CD4-positive, alpha-beta T cell (primary cell): ENCODE measurements at regions not wholly inside any gene's neighbourhood (a gene's known extent, or its start where the extent isn't known, plus 50 kb on each side); places are given as distances from the start of the nearest gene placed in this dataset.
A peak's percentile ranks its signal among the peaks of the same experiment; 100 is the strongest.

Experiments used
- ATAC-seq: fragments of 200-7000 bp; cut with Tn5 transposase; one replicate; pipeline ENCODE4 v1.10.0; 2022; ENCODE audit warnings: mild to moderate bottlenecking; ENCODE audit not compliant: poor library complexity
- CTCF ChIA-PET: fragments of 350-600 bp; sonication (Branson Sonifier 250); formaldehyde crosslinking; loops from one replicate; lab custom pipeline; 2021; ENCODE audit warnings: antibody characterized with exemption, inconsistent platforms; lab: Charles Lee
- POLR2A ChIA-PET: fragments of 350-600 bp; sonication (Branson Sonifier 250); formaldehyde crosslinking; loops from one replicate; lab custom pipeline; 2021; ENCODE audit warnings: antibody characterized with exemption, inconsistent platforms; lab: Charles Lee
- DNase-seq, 14 experiments: peaks; one replicate each; pipeline ENCODE4 v3.0.0-alpha.2; 2013 to 2020; ENCODE audit warnings: mixed read lengths in 2 of 14
- H3K27ac ChIP-seq, 2 donors: one replicate each; pipeline versions ENCODE4 v1.5.1 to v1.7.0; 2013; ENCODE audit warnings: low read length in 2 of 2, low read depth in 1 of 2, mild to moderate bottlenecking in 1 of 2
- H3K27me3 ChIP-seq, 2 experiments: 1 replicate in 1 of 2; 2 replicates in 1 of 2; pipeline versions ENCODE4 v1.6.1 to v1.7.0; 2013; ENCODE audit warnings: low read length in 2 of 2, control low read depth in 1 of 2, mild to moderate bottlenecking in 1 of 2, moderate library complexity in 1 of 2; ENCODE audit not compliant: insufficient read depth in 2 of 2, control insufficient read depth in 1 of 2
- H3K36me3 ChIP-seq: one replicate; pipeline ENCODE4 v1.6.1; 2013; ENCODE audit warnings: low read length, control low read depth; ENCODE audit not compliant: insufficient read depth
- H3K4me1 ChIP-seq: one replicate; pipeline ENCODE4 v1.6.1; 2013; ENCODE audit warnings: low read length, control low read depth; ENCODE audit not compliant: insufficient read depth
- H3K4me3 ChIP-seq: one replicate; pipeline ENCODE4 v1.5.1; 2013; ENCODE audit warnings: mild to moderate bottlenecking, low read length, moderate library complexity
- H3K9me3 ChIP-seq, 2 experiments: 1 replicate in 1 of 2; 2 replicates in 1 of 2; pipeline versions ENCODE4 v1.6.1 to v1.7.0; 2013; ENCODE audit warnings: low read length in 2 of 2, mild to moderate bottlenecking in 2 of 2, control low read depth in 1 of 2, moderate library complexity in 1 of 2; ENCODE audit not compliant: control insufficient read depth in 1 of 2, insufficient read depth in 1 of 2
- H3K27ac Mint-ChIP-seq: one replicate; pipeline ENCODE4 v1.8.0; 2020; ENCODE audit warnings: mixed read lengths
- H3K27me3 Mint-ChIP-seq: one replicate; pipeline ENCODE4 v1.8.0; 2021; ENCODE audit warnings: mixed read lengths
- H3K36me3 Mint-ChIP-seq: one replicate; pipeline ENCODE4 v1.8.0; 2021; ENCODE audit warnings: low read depth, mixed read lengths
- H3K4me1 Mint-ChIP-seq: one replicate; pipeline ENCODE4 v1.8.0; 2021; ENCODE audit warnings: low read depth, mixed read lengths
- H3K4me3 Mint-ChIP-seq: one replicate; pipeline ENCODE4 v1.8.0; 2020; ENCODE audit warnings: mild to moderate bottlenecking, mixed read lengths
- H3K9me3 Mint-ChIP-seq: one replicate; pipeline ENCODE4 v1.8.0; 2020; ENCODE audit warnings: mixed read lengths
- intact Hi-C, 2 experiments: fragments of 100-400 bp; cut with DNase I in 1 of 2; cut with micrococcal nuclease in 1 of 2; formaldehyde crosslinking; loops; one replicate each; pipeline versions ENCODE4 v1.15.1 to v1.9.0; 2023 to 2025; cut with DNase I, micrococcal nuclease
- TF ChIP-seq, protein P1 (sequence below): fragments of 200-600 bp; IDR thresholded peaks from one replicate; pipeline ENCODE4 v1.8.0; 2022; ENCODE audit warnings: antibody characterized with exemption, mild to moderate bottlenecking

DNA sequence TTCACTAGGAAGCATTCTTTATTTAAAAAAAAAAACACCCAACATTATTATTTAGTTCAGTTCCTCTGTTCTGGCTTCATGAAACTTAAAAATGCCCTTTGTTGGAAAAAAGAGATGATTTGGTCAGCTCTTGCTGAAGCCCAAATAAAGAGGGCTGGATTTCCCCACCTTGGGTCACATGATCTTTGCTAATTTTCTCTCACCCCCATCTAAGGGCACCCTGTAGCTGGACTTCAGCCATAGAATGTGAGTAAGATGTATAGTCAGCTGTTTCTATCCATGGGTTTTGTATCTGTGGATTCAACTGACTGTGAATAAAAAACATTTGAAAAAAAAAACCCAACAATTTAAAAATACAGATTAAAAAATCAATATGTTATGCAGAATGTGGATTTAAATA is 213.9 kb upstream of the SULF2 start:
- Mint-ChIP-seq H3K27me3 (peaks cover 10% of the 10 kb centered on the region), H3K36me3 (no peaks in the 10 kb centered on the region), H3K9me3 (peaks cover 2% of the 10 kb centered on the region), H3K27ac (no peak overlapping the region), H3K4me1 (no peaks in the 10 kb centered on the region), H3K4me3 (no peak overlapping the region)
- ATAC-seq (no peak), DNase-seq (no peak)
- H3K4me3 ChIP-seq, result no peak overlapping the region
- peaks cover 0 to 7% of the 10 kb centered on the region in 2 experiments for H3K9me3 ChIP-seq
- intact Hi-C loops, result no loop called here
- H3K36me3 ChIP-seq, result no peaks in the 10 kb centered on the region
- H3K4me1 ChIP-seq, result no peaks in the 10 kb centered on the region
- no peak overlapping the region for H3K27ac ChIP-seq
- H3K27me3 ChIP-seq, result no peaks in the 10 kb centered on the region
- TF ChIP-seq, protein P1, sequence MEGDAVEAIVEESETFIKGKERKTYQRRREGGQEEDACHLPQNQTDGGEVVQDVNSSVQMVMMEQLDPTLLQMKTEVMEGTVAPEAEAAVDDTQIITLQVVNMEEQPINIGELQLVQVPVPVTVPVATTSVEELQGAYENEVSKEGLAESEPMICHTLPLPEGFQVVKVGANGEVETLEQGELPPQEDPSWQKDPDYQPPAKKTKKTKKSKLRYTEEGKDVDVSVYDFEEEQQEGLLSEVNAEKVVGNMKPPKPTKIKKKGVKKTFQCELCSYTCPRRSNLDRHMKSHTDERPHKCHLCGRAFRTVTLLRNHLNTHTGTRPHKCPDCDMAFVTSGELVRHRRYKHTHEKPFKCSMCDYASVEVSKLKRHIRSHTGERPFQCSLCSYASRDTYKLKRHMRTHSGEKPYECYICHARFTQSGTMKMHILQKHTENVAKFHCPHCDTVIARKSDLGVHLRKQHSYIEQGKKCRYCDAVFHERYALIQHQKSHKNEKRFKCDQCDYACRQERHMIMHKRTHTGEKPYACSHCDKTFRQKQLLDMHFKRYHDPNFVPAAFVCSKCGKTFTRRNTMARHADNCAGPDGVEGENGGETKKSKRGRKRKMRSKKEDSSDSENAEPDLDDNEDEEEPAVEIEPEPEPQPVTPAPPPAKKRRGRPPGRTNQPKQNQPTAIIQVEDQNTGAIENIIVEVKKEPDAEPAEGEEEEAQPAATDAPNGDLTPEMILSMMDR, result no peak
- ChIA-PET POLR2A (no interaction called here), CTCF (no interaction called here)

DNA sequence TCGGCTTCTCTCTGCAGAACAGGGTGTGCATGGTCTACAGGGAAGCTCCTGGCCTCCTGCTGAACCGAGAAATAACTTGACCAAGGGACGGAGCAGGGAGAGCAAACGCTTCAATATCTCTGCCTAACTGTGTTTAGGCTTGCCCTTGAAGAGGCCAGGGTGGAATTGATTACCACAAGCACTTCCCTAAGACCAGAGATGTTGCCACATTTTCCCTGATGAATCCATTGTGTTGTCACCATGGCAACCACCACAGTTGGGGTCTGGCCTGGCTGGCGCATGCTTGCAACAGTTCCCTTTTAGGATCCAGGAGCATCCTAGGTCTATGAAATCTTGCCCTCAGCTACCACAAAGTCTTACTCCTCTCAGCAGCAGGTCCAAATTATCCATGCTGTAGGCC is 213.5 kb upstream of the SULF2 start:
- ChIA-PET POLR2A (no interaction called here), CTCF (no interaction called here)
- Histone ChIP-seq H3K4me1 (no peaks in the 10 kb centered on the region), H3K27me3 (peaks cover 0 to 2% of the 10 kb centered on the region in 2 experiments), H3K36me3 (no peaks in the 10 kb centered on the region), H3K27ac (no peak overlapping the region), H3K9me3 (peaks cover 0 to 5% of the 10 kb centered on the region in 2 experiments), H3K4me3 (no peak overlapping the region)
- intact Hi-C loops, result no loop called here
- DNase-seq, result peak in 1 of 14 experiments; percentile 11
- peaks cover 6% of the 10 kb centered on the region for H3K27me3 Mint-ChIP-seq
- H3K36me3 Mint-ChIP-seq, result no peaks in the 10 kb centered on the region
- H3K9me3 Mint-ChIP-seq, result peaks cover 2% of the 10 kb centered on the region
- H3K27ac Mint-ChIP-seq, result no peak overlapping the region
- no peak overlapping the region for H3K4me3 Mint-ChIP-seq
- no peaks in the 10 kb centered on the region for H3K4me1 Mint-ChIP-seq
- ATAC-seq, result no peak
- TF ChIP-seq, protein P1, result no peak

DNA sequence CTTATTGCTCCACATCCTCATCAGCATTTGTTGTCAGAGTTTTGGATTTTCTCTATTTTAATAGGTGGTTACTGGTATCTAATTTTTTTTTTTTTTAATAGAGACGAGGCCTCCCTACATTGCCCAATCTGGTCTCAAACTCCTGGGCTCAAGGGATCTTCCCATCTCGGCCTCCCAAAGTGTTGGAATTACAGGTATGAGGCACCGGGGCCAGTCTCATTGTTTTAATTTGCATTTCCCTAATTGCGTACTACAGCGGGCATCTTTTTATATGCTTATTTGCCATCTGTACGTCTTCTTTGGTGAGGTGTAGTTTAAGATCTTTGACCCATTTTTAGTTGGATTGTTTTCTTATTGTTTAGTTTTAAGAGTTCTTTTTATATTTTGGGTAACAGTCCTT is 210.4 kb upstream of the SULF2 start:
- H3K36me3 ChIP-seq, result no peaks in the 10 kb centered on the region
- no peaks in the 10 kb centered on the region for H3K36me3 Mint-ChIP-seq
- no peak overlapping the region for H3K4me3 ChIP-seq
- no peaks in the 10 kb centered on the region for H3K4me1 ChIP-seq
- H3K27me3 Mint-ChIP-seq, result peaks cover 4% of the 10 kb centered on the region
- ChIA-PET POLR2A (no interaction called here), CTCF (no interaction called here)
- H3K4me1 Mint-ChIP-seq, result no peaks in the 10 kb centered on the region
- TF ChIP-seq, protein P1, result no peak
- DNase-seq, result no peak
- H3K27ac ChIP-seq, result no peak overlapping the region
- no peak overlapping the region for H3K4me3 Mint-ChIP-seq
- H3K27ac Mint-ChIP-seq, result no peak overlapping the region
- H3K9me3 ChIP-seq, result peaks cover 0 to 4% of the 10 kb centered on the region in 2 experiments
- no peaks in the 10 kb centered on the region for H3K9me3 Mint-ChIP-seq
- H3K27me3 ChIP-seq, result peaks cover 0 to 3% of the 10 kb centered on the region in 2 experiments
- no peak for ATAC-seq
- intact Hi-C loops, result no loop called here
